SK-N-SH (cell line): ENCODE measurements at regions not wholly inside any gene's neighbourhood (a gene's known extent, or its start where the extent isn't known, plus 50 kb on each side); places are given as distances from the start of the nearest gene placed in this dataset.

Experiments used
- CTCF ChIA-PET: fragments of 300-600, 350-600 bp; formaldehyde crosslinking; extraction: SDS; loops from one replicate; lab custom pipeline; 2021; lab: Yijun Ruan, JAX
- POLR2A ChIA-PET: fragments of 350-600 bp; sonication (Branson Sonifier 250); formaldehyde crosslinking; extraction: SDS; loops from one replicate; lab custom pipeline; 2020; ENCODE audit warnings: antibody characterized with exemption, inconsistent platforms; lab: Yijun Ruan, JAX
- DNase-seq: peaks from one replicate; pipeline ENCODE4 v3.0.0; 2012
- H2AFZ ChIP-seq: fragments of 200-600 bp; sonication (generic); 2 replicates; pipeline ENCODE4 v1.8.1; 2016; ENCODE audit warnings: antibody characterized with exemption, mild to moderate bottlenecking, low read depth
- H3F3A ChIP-seq: fragments of 200-600 bp; sonication (generic); replicated peaks from 2 replicates; pipeline ENCODE3; 2016; ENCODE audit warnings: antibody characterized with exemption, mild to moderate bottlenecking; ENCODE audit not compliant: insufficient read depth
- H3K27ac ChIP-seq, 2 experiments: fragments of 200-500 bp in 1 of 2; fragments of 200-600 bp in 1 of 2; sonication (Bioruptor generic) in 1 of 2; sonication (generic), shearing (Covaris generic) in 1 of 2; 2 replicates each; pipeline versions ENCODE4 v1.5.1 to v1.6.1; 2014 to 2016; ENCODE audit warnings: low read depth in 2 of 2, inconsistent platforms in 1 of 2, low read length in 1 of 2, mild to moderate bottlenecking in 1 of 2, mixed read lengths in 1 of 2
- H3K27me3 ChIP-seq: fragments of 200-600 bp; sonication (generic), shearing (Covaris generic); 2 replicates; pipeline ENCODE4 v1.6.1; 2016; ENCODE audit warnings: mixed run types; ENCODE audit not compliant: insufficient read depth
- H3K36me3 ChIP-seq, 2 experiments: fragments of 200-500 bp in 1 of 2; fragments of 200-600 bp in 1 of 2; sonication (Bioruptor generic) in 1 of 2; sonication (generic) in 1 of 2; replicated peaks in 1 of 2; 2 replicates each; pipeline versions ENCODE3 to v1.5.1; 2014 to 2016; ENCODE audit warnings: low read length in 1 of 2, mild to moderate bottlenecking in 1 of 2; ENCODE audit not compliant: insufficient read depth in 2 of 2, control insufficient read depth in 1 of 2
- H3K4me1 ChIP-seq, 2 experiments: fragments of 200-500 bp in 1 of 2; fragments of 200-600 bp in 1 of 2; sonication (Bioruptor generic) in 1 of 2; sonication (generic), shearing (Covaris generic) in 1 of 2; 2 replicates each; pipeline versions ENCODE4 v1.5.1 to v1.6.1; 2014 to 2016; ENCODE audit warnings: low read depth in 1 of 2, low read length in 1 of 2, mixed run types in 1 of 2; ENCODE audit not compliant: insufficient read depth in 2 of 2, control insufficient read depth in 1 of 2
- H3K4me2 ChIP-seq: fragments of 200-600 bp; sonication (generic), shearing (Covaris generic); 2 replicates; pipeline ENCODE4 v1.6.1; 2017; ENCODE audit warnings: mixed run types
- H3K4me3 ChIP-seq, 2 experiments: fragments of 200-500 bp in 1 of 2; fragments of 200-600 bp in 1 of 2; sonication (Bioruptor generic) in 1 of 2; sonication (generic), shearing (Covaris generic) in 1 of 2; 2 replicates each; pipeline versions ENCODE4 v1.5.1 to v1.8.1; 2014 to 2016; ENCODE audit warnings: low read depth in 2 of 2, inconsistent platforms in 1 of 2, low read length in 1 of 2, mild to moderate bottlenecking in 1 of 2, mixed read lengths in 1 of 2, moderate library complexity in 1 of 2
- H3K79me2 ChIP-seq: fragments of 200-600 bp; sonication (generic); 2 replicates; pipeline ENCODE4 v1.8.1; 2017; ENCODE audit warnings: mild to moderate bottlenecking; ENCODE audit not compliant: insufficient read depth
- H3K9ac ChIP-seq: fragments of 200-600 bp; sonication (generic); 2 replicates; pipeline ENCODE4 v1.6.1; 2017; ENCODE audit warnings: mixed run types
- H3K9me2 ChIP-seq: fragments of 200-600 bp; sonication (generic); 2 replicates; pipeline ENCODE4 v1.6.1; 2017; ENCODE audit warnings: mixed run types
- H3K9me3 ChIP-seq: fragments of 200-600 bp; sonication (generic); 2 replicates; pipeline ENCODE4 v1.6.1; 2017; ENCODE audit warnings: mixed run types, mild to moderate bottlenecking, moderate library complexity
- H4K20me1 ChIP-seq: fragments of 200-600 bp; sonication (generic); 2 replicates; pipeline ENCODE4 v1.6.1; 2017; ENCODE audit warnings: mild to moderate bottlenecking, mixed run types; ENCODE audit not compliant: insufficient read depth
- EP300 ChIP-seq, 2 experiments: IDR thresholded peaks; 2 replicates each; pipeline versions ENCODE4 v1.4.0 to v1.6.1; 2012; ENCODE audit warnings: borderline replicate concordance in 1 of 2, low read depth in 1 of 2, low read length in 1 of 2
- FOXM1 ChIP-seq: IDR thresholded peaks from 2 replicates; pipeline ENCODE4 v1.4.0; 2012; ENCODE audit warnings: low read depth, mild to moderate bottlenecking
- GABPA ChIP-seq: IDR thresholded peaks from 2 replicates; pipeline ENCODE4 v1.4.0; 2012; ENCODE audit warnings: low read depth, mild to moderate bottlenecking
- JUND ChIP-seq: IDR thresholded peaks from 2 replicates; pipeline ENCODE4 v1.4.0; 2012
- RAD21 ChIP-seq: IDR thresholded peaks from 2 replicates; pipeline ENCODE4 v1.6.1; 2012; ENCODE audit warnings: mild to moderate bottlenecking, low read length
- RFX5 ChIP-seq: IDR thresholded peaks from 2 replicates; pipeline ENCODE4 v1.6.1; 2012; ENCODE audit warnings: mild to moderate bottlenecking, improper control_type of control experiment, low read length
- RXRA ChIP-seq: IDR thresholded peaks from 2 replicates; pipeline ENCODE4 v1.4.0; 2012; ENCODE audit warnings: low read depth, mild to moderate bottlenecking, borderline replicate concordance
- SIN3A ChIP-seq: IDR thresholded peaks from 2 replicates; pipeline ENCODE4 v1.6.1; 2012; ENCODE audit warnings: low read depth, mild to moderate bottlenecking, low read length, moderate library complexity, borderline replicate concordance
- SMC3 ChIP-seq: IDR thresholded peaks from 2 replicates; pipeline ENCODE4 v1.6.1; 2012; ENCODE audit warnings: low read depth, low read length, improper control_type of control experiment
- TAF1 ChIP-seq: IDR thresholded peaks from 2 replicates; pipeline ENCODE4 v1.6.1; 2012; ENCODE audit warnings: low read depth, mild to moderate bottlenecking, low read length, moderate library complexity, borderline replicate concordance
- TCF12 ChIP-seq: IDR thresholded peaks from 2 replicates; pipeline ENCODE4 v1.4.0; 2012
- ZBTB33 ChIP-seq: IDR thresholded peaks from 2 replicates; pipeline ENCODE4 v1.4.0; 2012; ENCODE audit warnings: low read depth, borderline replicate concordance
- WGBS: methylation state at CpG from one replicate; pipeline ENCODE4 v1.1.6; 2017; ENCODE audit warnings: low lambda C conversion rate; 5-methylcytosine and 5-hydroxymethylcytosine counted together

GRCh38 chr7:21024485-21024867, 237.8 kb upstream of the SP8 start:
- Histone ChIP-seq H2AFZ (no peak overlapping the region), H3K36me3 (no peaks in the 10 kb centered on the region), H3K4me1 (no peaks in the 10 kb centered on the region; a peak in 1 of 4 replicates), H3K9ac (no peak overlapping the region), H3K9me2 (no peaks in the 10 kb centered on the region), H3K4me3 (no peak overlapping the region), H3K4me2 (no peak overlapping the region), H3K27me3 (peaks cover 13% of the 10 kb centered on the region; the same call in 1 of the 2 replicates), H3F3A (no peaks in the 10 kb centered on the region), H4K20me1 (no peaks in the 10 kb centered on the region), H3K27ac (no peak overlapping the region), H3K9me3 (no peaks in the 10 kb centered on the region), H3K79me2 (no peaks in the 10 kb centered on the region)
- WGBS, result 1% methylated on average over 5 of the region's 5 CpGs
- POLR2A ChIA-PET, result no interaction called here
- CTCF ChIA-PET, result interaction anchor here (0.7 kb wide), 1 partner anchor 50 kb away, joined by 3 read pairs; no protein-coding TSS in a partner anchor
- no peak for TF ChIP-seq RAD21
- DNase-seq, result no peak

GRCh38 chr7:21028186-21028585, 241.5 kb upstream of the SP8 start:
- Histone ChIP-seq H3K4me3 (no peak overlapping the region; a peak in 1 of 4 replicates), H4K20me1 (no peaks in the 10 kb centered on the region), H3K9me3 (no peaks in the 10 kb centered on the region), H3K36me3 (no peaks in the 10 kb centered on the region), H3K27ac (no peak overlapping the region), H3F3A (no peaks in the 10 kb centered on the region), H3K27me3 (peaks cover 13% of the 10 kb centered on the region; the same call in 1 of the 2 replicates)
- no peak for DNase-seq
- CTCF ChIA-PET, result no interaction called here
- TF ChIP-seq ZBTB33, result no peak
- TF ChIP-seq RXRA, result no peak
- TF ChIP-seq, all 33 proteins: peak for 0
- Histone ChIP-seq H3K9me2 (no peaks in the 10 kb centered on the region), H3K79me2 (no peaks in the 10 kb centered on the region), H2AFZ (no peak overlapping the region), H3K9ac (no peak overlapping the region), H3K4me1 (no peaks in the 10 kb centered on the region), H3K4me2 (no peak overlapping the region; the same call in 1 of the 2 replicates)
- POLR2A ChIA-PET, result no interaction called here
- whole genome bisulfite sequencing, result 6% methylated on average over 13 of the region's 13 CpGs

GRCh38 chr7:21028599-21028998, 241.9 kb upstream of the SP8 start:
- no peaks in the 10 kb centered on the region for H3K9me2 ChIP-seq
- no peak overlapping the region for H3K4me3 ChIP-seq
- no peaks in the 10 kb centered on the region for H3K36me3 ChIP-seq
- no peaks in the 10 kb centered on the region for H3K9me3 ChIP-seq
- no peak for DNase-seq
- ChIA-PET POLR2A (no interaction called here), CTCF (no interaction called here)
- H3F3A ChIP-seq, result no peaks in the 10 kb centered on the region
- H2AFZ ChIP-seq, result no peak overlapping the region
- H4K20me1 ChIP-seq, result no peaks in the 10 kb centered on the region
- TF ChIP-seq SIN3A (no peak), TAF1 (no peak), TCF12 (no peak), EP300 (IDR thresholded peaks at IDR 0.05; ENCODE audit: borderline replicate concordance in 1 of 2, low read depth in 1 of 2, low read length in 1 of 2) (no peak), JUND (no peak), RFX5 (no peak), FOXM1 (no peak), GABPA (no peak), SMC3 (no peak)
- H3K27ac ChIP-seq, result no peak overlapping the region
- H3K27me3 ChIP-seq, result peaks cover 13% of the 10 kb centered on the region; the same call in 1 of the 2 replicates
- H3K4me2 ChIP-seq, result no peak overlapping the region; the same call in 1 of the 2 replicates
- no peak overlapping the region for H3K9ac ChIP-seq
- no peaks in the 10 kb centered on the region for H3K79me2 ChIP-seq
- WGBS, result 12% methylated on average over 3 of the region's 3 CpGs
- H3K4me1 ChIP-seq, result no peaks in the 10 kb centered on the region
